SU-DHL-6 (cell line): ENCODE measurements at regions not wholly inside any gene's neighbourhood (a gene's known extent, or its start where the extent isn't known, plus 50 kb on each side); places are given as distances from the start of the nearest gene placed in this dataset.

Source experiments
- EZH2phosphoT487 ChIP-seq: fragments of 200-600 bp; sonication (generic), shearing (Covaris generic); conservative IDR thresholded peaks from 2 replicates; pipeline ENCODE4 v1.6.1; 2018; ENCODE audit warnings: mild to moderate bottlenecking, antibody characterized with exemption, low read length, moderate library complexity, mixed read lengths
- TF ChIP-seq, protein P1 (sequence below): fragments of 200-600 bp; sonication (generic); IDR thresholded peaks from one replicate; pipeline ENCODE4 v1.5.1; 2017; ENCODE audit warnings: antibody characterized with exemption, mild to moderate bottlenecking, low read length, moderate library complexity; ENCODE audit not compliant: insufficient read depth, poor library complexity, severe bottlenecking

DNA sequence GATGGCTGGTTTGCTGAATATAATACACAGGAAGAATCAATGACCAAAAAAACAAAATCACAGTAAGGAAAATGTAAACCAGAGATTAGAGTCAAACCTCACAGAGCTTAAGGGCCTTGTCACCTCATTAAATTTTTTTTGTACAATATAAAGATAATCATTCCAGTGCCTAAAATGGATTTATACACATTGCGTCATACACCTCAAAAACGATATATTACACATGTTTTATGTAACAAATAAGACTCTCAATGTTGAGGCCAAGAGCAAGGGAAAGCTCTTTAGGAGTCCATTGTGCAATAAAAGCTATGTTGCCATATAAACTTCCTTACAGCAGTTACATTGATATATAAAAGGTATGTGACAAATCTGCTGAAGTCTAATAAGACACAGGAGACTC lies 856.7 kb upstream of the SLITRK1 start:
- TF ChIP-seq, protein P1, sequence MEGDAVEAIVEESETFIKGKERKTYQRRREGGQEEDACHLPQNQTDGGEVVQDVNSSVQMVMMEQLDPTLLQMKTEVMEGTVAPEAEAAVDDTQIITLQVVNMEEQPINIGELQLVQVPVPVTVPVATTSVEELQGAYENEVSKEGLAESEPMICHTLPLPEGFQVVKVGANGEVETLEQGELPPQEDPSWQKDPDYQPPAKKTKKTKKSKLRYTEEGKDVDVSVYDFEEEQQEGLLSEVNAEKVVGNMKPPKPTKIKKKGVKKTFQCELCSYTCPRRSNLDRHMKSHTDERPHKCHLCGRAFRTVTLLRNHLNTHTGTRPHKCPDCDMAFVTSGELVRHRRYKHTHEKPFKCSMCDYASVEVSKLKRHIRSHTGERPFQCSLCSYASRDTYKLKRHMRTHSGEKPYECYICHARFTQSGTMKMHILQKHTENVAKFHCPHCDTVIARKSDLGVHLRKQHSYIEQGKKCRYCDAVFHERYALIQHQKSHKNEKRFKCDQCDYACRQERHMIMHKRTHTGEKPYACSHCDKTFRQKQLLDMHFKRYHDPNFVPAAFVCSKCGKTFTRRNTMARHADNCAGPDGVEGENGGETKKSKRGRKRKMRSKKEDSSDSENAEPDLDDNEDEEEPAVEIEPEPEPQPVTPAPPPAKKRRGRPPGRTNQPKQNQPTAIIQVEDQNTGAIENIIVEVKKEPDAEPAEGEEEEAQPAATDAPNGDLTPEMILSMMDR: no peak
- TF ChIP-seq EZH2phosphoT487: no peak
